ENCODE measurements at regions not wholly inside any gene's neighbourhood (a gene's known extent, or its start where the extent isn't known, plus 50 kb on each side); places are given as distances from the start of the nearest gene placed in this dataset.

- no peak overlapping the region for H3K4me3 ChIP-seq (ENCODE audit: low read length in 3 of 3)
- H3K4me1 ChIP-seq (ENCODE audit: control insufficient read depth in 3 of 3, insufficient read depth in 3 of 3, low read length in 3 of 3): no peaks in the 10 kb centered on the region
- H3K9ac ChIP-seq (ENCODE audit: low read depth in 1 of 3, low read length in 3 of 3): peak overlapping the region in 1 of 3 donors; percentile 40
- H3K36me3 ChIP-seq (ENCODE audit: control insufficient read depth in 3 of 3, insufficient read depth in 3 of 3, low read length in 3 of 3): no peaks in the 10 kb centered on the region
- no peak overlapping the region for H3K27ac ChIP-seq (ENCODE audit: low read depth, low read length)
- H3K27me3 ChIP-seq (ENCODE audit: control insufficient read depth in 3 of 3, insufficient read depth in 3 of 3, low read length in 3 of 3): peaks cover 7 to 28% (median 25%) of the 10 kb centered on the region in 3 donors
- H3K9me3 ChIP-seq (ENCODE audit: control insufficient read depth in 3 of 3, low read length in 3 of 3): peaks cover 0 to 2% (median 0%) of the 10 kb centered on the region in 3 donors
Measured at GRCh38 chr2:121903037-121903689, 147.7 kb downstream of the TSN start.

- H3K4me3 ChIP-seq (ENCODE audit: low read length in 3 of 3): no peak overlapping the region
- peaks cover 0 to 2% (median 0%) of the 10 kb centered on the region in 3 donors for H3K9me3 ChIP-seq (ENCODE audit: control insufficient read depth in 3 of 3, low read length in 3 of 3)
- H3K36me3 ChIP-seq (ENCODE audit: control insufficient read depth in 3 of 3, insufficient read depth in 3 of 3, low read length in 3 of 3): no peaks in the 10 kb centered on the region
- peaks cover 7 to 27% (median 26%) of the 10 kb centered on the region in 3 donors for H3K27me3 ChIP-seq (ENCODE audit: control insufficient read depth in 3 of 3, insufficient read depth in 3 of 3, low read length in 3 of 3)
- no peaks in the 10 kb centered on the region for H3K4me1 ChIP-seq (ENCODE audit: control insufficient read depth in 3 of 3, insufficient read depth in 3 of 3, low read length in 3 of 3)
- no peak overlapping the region for H3K27ac ChIP-seq (ENCODE audit: low read depth, low read length)
- H3K9ac ChIP-seq (ENCODE audit: low read depth in 1 of 3, low read length in 3 of 3): no peak overlapping the region
Measured at GRCh38 chr2:121904656-121905055, 149.2 kb downstream of the TSN start.

- Histone ChIP-seq H3K9ac (ENCODE audit: low read depth in 1 of 3, low read length in 3 of 3) (no peak overlapping the region), H3K27ac (ENCODE audit: low read depth, low read length) (no peak overlapping the region), H3K27me3 (ENCODE audit: control insufficient read depth in 3 of 3, insufficient read depth in 3 of 3, low read length in 3 of 3) (peaks cover 7 to 26% (median 25%) of the 10 kb centered on the region in 3 donors), H3K4me3 (ENCODE audit: low read length in 3 of 3) (no peak overlapping the region), H3K9me3 (ENCODE audit: control insufficient read depth in 3 of 3, low read length in 3 of 3) (peaks cover 0 to 2% (median 0%) of the 10 kb centered on the region in 3 donors), H3K36me3 (ENCODE audit: control insufficient read depth in 3 of 3, insufficient read depth in 3 of 3, low read length in 3 of 3) (no peaks in the 10 kb centered on the region), H3K4me1 (ENCODE audit: control insufficient read depth in 3 of 3, insufficient read depth in 3 of 3, low read length in 3 of 3) (no peaks in the 10 kb centered on the region)
Measured at GRCh38 chr2:121905201-121905600, 149.8 kb downstream of the TSN start.

GRCh38 chr2:121906170-121906569 lies 150.7 kb downstream of the TSN start:
- Histone ChIP-seq H3K27ac (ENCODE audit: low read depth, low read length) (no peak overlapping the region), H3K36me3 (ENCODE audit: control insufficient read depth in 3 of 3, insufficient read depth in 3 of 3, low read length in 3 of 3) (no peaks in the 10 kb centered on the region), H3K4me3 (ENCODE audit: low read length in 3 of 3) (no peak overlapping the region), H3K9ac (ENCODE audit: low read depth in 1 of 3, low read length in 3 of 3) (no peak overlapping the region), H3K9me3 (ENCODE audit: control insufficient read depth in 3 of 3, low read length in 3 of 3) (peaks cover 0 to 2% (median 0%) of the 10 kb centered on the region in 3 donors), H3K27me3 (ENCODE audit: control insufficient read depth in 3 of 3, insufficient read depth in 3 of 3, low read length in 3 of 3) (peaks cover 7 to 26% (median 25%) of the 10 kb centered on the region in 3 donors), H3K4me1 (ENCODE audit: control insufficient read depth in 3 of 3, insufficient read depth in 3 of 3, low read length in 3 of 3) (no peaks in the 10 kb centered on the region)

GRCh38 chr2:121907928-121908327 lies 152.5 kb downstream of the TSN start:
- peaks cover 0 to 2% (median 0%) of the 10 kb centered on the region in 3 donors for H3K9me3 ChIP-seq (ENCODE audit: control insufficient read depth in 3 of 3, low read length in 3 of 3)
- no peak overlapping the region for H3K9ac ChIP-seq (ENCODE audit: low read depth in 1 of 3, low read length in 3 of 3)
- no peak overlapping the region for H3K4me3 ChIP-seq (ENCODE audit: low read length in 3 of 3)
- no peaks in the 10 kb centered on the region for H3K36me3 ChIP-seq (ENCODE audit: control insufficient read depth in 3 of 3, insufficient read depth in 3 of 3, low read length in 3 of 3)
- H3K27me3 ChIP-seq (ENCODE audit: control insufficient read depth in 3 of 3, insufficient read depth in 3 of 3, low read length in 3 of 3): peaks cover 6 to 17% (median 16%) of the 10 kb centered on the region in 3 donors
- H3K27ac ChIP-seq (ENCODE audit: low read depth, low read length): no peak overlapping the region
- no peaks in the 10 kb centered on the region for H3K4me1 ChIP-seq (ENCODE audit: control insufficient read depth in 3 of 3, insufficient read depth in 3 of 3, low read length in 3 of 3)

- Histone ChIP-seq H3K36me3 (ENCODE audit: control insufficient read depth in 3 of 3, insufficient read depth in 3 of 3, low read length in 3 of 3) (no peaks in the 10 kb centered on the region), H3K27ac (ENCODE audit: low read depth, low read length) (no peak overlapping the region), H3K4me1 (ENCODE audit: control insufficient read depth in 3 of 3, insufficient read depth in 3 of 3, low read length in 3 of 3) (no peaks in the 10 kb centered on the region), H3K9me3 (ENCODE audit: control insufficient read depth in 3 of 3, low read length in 3 of 3) (peaks cover 0 to 2% (median 0%) of the 10 kb centered on the region in 3 donors), H3K9ac (ENCODE audit: low read depth in 1 of 3, low read length in 3 of 3) (no peak overlapping the region), H3K27me3 (ENCODE audit: control insufficient read depth in 3 of 3, insufficient read depth in 3 of 3, low read length in 3 of 3) (peaks cover 4 to 8% (median 6%) of the 10 kb centered on the region in 3 donors), H3K4me3 (ENCODE audit: low read length in 3 of 3) (no peak overlapping the region)
Measured at GRCh38 chr2:121910139-121910538, 154.7 kb downstream of the TSN start.

GRCh38 chr2:121911036-121911435 lies 155.6 kb downstream of the TSN start:
- Histone ChIP-seq H3K27ac (ENCODE audit: low read depth, low read length) (no peak overlapping the region), H3K4me3 (ENCODE audit: low read length in 3 of 3) (no peak overlapping the region), H3K9ac (ENCODE audit: low read depth in 1 of 3, low read length in 3 of 3) (no peak overlapping the region), H3K4me1 (ENCODE audit: control insufficient read depth in 3 of 3, insufficient read depth in 3 of 3, low read length in 3 of 3) (no peaks in the 10 kb centered on the region), H3K9me3 (ENCODE audit: control insufficient read depth in 3 of 3, low read length in 3 of 3) (peaks cover 0 to 2% (median 0%) of the 10 kb centered on the region in 3 donors), H3K27me3 (ENCODE audit: control insufficient read depth in 3 of 3, insufficient read depth in 3 of 3, low read length in 3 of 3) (peaks cover 4 to 8% (median 4%) of the 10 kb centered on the region in 3 donors), H3K36me3 (ENCODE audit: control insufficient read depth in 3 of 3, insufficient read depth in 3 of 3, low read length in 3 of 3) (no peaks in the 10 kb centered on the region)

GRCh38 chr2:121917143-121917542 lies 161.7 kb downstream of the TSN start:
- no peaks in the 10 kb centered on the region for H3K36me3 ChIP-seq (ENCODE audit: control insufficient read depth in 3 of 3, insufficient read depth in 3 of 3, low read length in 3 of 3)
- H3K27ac ChIP-seq (ENCODE audit: low read depth, low read length): no peak overlapping the region
- H3K4me3 ChIP-seq (ENCODE audit: low read length in 3 of 3): no peak overlapping the region
- no peak overlapping the region for H3K9ac ChIP-seq (ENCODE audit: low read depth in 1 of 3, low read length in 3 of 3)
- peaks cover 0 to 3% (median 0%) of the 10 kb centered on the region in 3 donors for H3K9me3 ChIP-seq (ENCODE audit: control insufficient read depth in 3 of 3, low read length in 3 of 3)
- H3K4me1 ChIP-seq (ENCODE audit: control insufficient read depth in 3 of 3, insufficient read depth in 3 of 3, low read length in 3 of 3): no peaks in the 10 kb centered on the region
- H3K27me3 ChIP-seq (ENCODE audit: control insufficient read depth in 3 of 3, insufficient read depth in 3 of 3, low read length in 3 of 3): peaks cover 2 to 5% (median 4%) of the 10 kb centered on the region in 3 donors

GRCh38 chr2:121918231-121918630 lies 162.8 kb downstream of the TSN start:
- Histone ChIP-seq H3K27ac (ENCODE audit: low read depth, low read length) (no peak overlapping the region), H3K27me3 (ENCODE audit: control insufficient read depth in 3 of 3, insufficient read depth in 3 of 3, low read length in 3 of 3) (peaks cover 2 to 5% (median 4%) of the 10 kb centered on the region in 3 donors), H3K36me3 (ENCODE audit: control insufficient read depth in 3 of 3, insufficient read depth in 3 of 3, low read length in 3 of 3) (no peaks in the 10 kb centered on the region), H3K9me3 (ENCODE audit: control insufficient read depth in 3 of 3, low read length in 3 of 3) (peaks cover 0 to 3% (median 0%) of the 10 kb centered on the region in 3 donors), H3K9ac (ENCODE audit: low read depth in 1 of 3, low read length in 3 of 3) (no peak overlapping the region), H3K4me1 (ENCODE audit: control insufficient read depth in 3 of 3, insufficient read depth in 3 of 3, low read length in 3 of 3) (no peaks in the 10 kb centered on the region), H3K4me3 (ENCODE audit: low read length in 3 of 3) (no peak overlapping the region)

GRCh38 chr2:121919803-121920202 lies 164.4 kb downstream of the TSN start:
- H3K36me3 ChIP-seq (ENCODE audit: control insufficient read depth in 3 of 3, insufficient read depth in 3 of 3, low read length in 3 of 3): no peaks in the 10 kb centered on the region
- no peaks in the 10 kb centered on the region for H3K4me1 ChIP-seq (ENCODE audit: control insufficient read depth in 3 of 3, insufficient read depth in 3 of 3, low read length in 3 of 3)
- no peak overlapping the region for H3K9ac ChIP-seq (ENCODE audit: low read depth in 1 of 3, low read length in 3 of 3)
- H3K27ac ChIP-seq (ENCODE audit: low read depth, low read length): no peak overlapping the region
- H3K27me3 ChIP-seq (ENCODE audit: control insufficient read depth in 3 of 3, insufficient read depth in 3 of 3, low read length in 3 of 3): peaks cover 0 to 5% (median 2%) of the 10 kb centered on the region in 3 donors
- H3K9me3 ChIP-seq (ENCODE audit: control insufficient read depth in 3 of 3, low read length in 3 of 3): peaks cover 0 to 3% (median 0%) of the 10 kb centered on the region in 3 donors
- H3K4me3 ChIP-seq (ENCODE audit: low read length in 3 of 3): no peak overlapping the region

Measured in skeletal muscle tissue (tissue), 3 donors.